ENCODE measurements at regions not wholly inside any gene's neighbourhood (a gene's known extent, or its start where the extent isn't known, plus 50 kb on each side); places are given as distances from the start of the nearest gene placed in this dataset.

- DNase-seq: no peak
These were observed 165.7 kb upstream of the DMRT1 start for GRCh38 chr9:675697-676370.

- no peak for DNase-seq
These were observed 164.6 kb upstream of the DMRT1 start for GRCh38 chr9:676780-677438.

GRCh38 chr9:677461-678097 lies 163.9 kb upstream of the DMRT1 start:
- no peak for DNase-seq

GRCh38 chr9:678897-679296 lies 162.6 kb upstream of the DMRT1 start:
- DNase-seq: no peak

GRCh38 chr9:679462-679861 lies 162.0 kb upstream of the DMRT1 start:
- DNase-seq: no peak

GRCh38 chr9:680106-680505 lies 161.4 kb upstream of the DMRT1 start:
- no peak for DNase-seq

- no peak for DNase-seq
These were observed 158.6 kb upstream of the DMRT1 start for GRCh38 chr9:682633-683508.

GRCh38 chr9:683509-684021 lies 157.9 kb upstream of the DMRT1 start:
- DNase-seq: no peak

- no peak for DNase-seq
These were observed 157.2 kb upstream of the DMRT1 start for GRCh38 chr9:684054-684890.

- DNase-seq: no peak
These were observed 156.6 kb upstream of the DMRT1 start for GRCh38 chr9:684941-685340.

- no peak for DNase-seq
These were observed 155.1 kb upstream of the DMRT1 start for GRCh38 chr9:686321-686813.

GRCh38 chr9:687034-687785 lies 154.3 kb upstream of the DMRT1 start:
- DNase-seq: no peak

GRCh38 chr9:687994-688393 lies 153.5 kb upstream of the DMRT1 start:
- no peak for DNase-seq

- DNase-seq: no peak
These were observed 150.9 kb upstream of the DMRT1 start for GRCh38 chr9:690517-691111.

GRCh38 chr9:691825-692400 lies 149.6 kb upstream of the DMRT1 start:
- DNase-seq: no peak

- no peak for DNase-seq
These were observed 148.8 kb upstream of the DMRT1 start for GRCh38 chr9:692636-693129.

- no peak for DNase-seq
These were observed 148.1 kb upstream of the DMRT1 start for GRCh38 chr9:693201-694091.

GRCh38 chr9:694092-694402 lies 147.4 kb upstream of the DMRT1 start:
- no peak for DNase-seq

- DNase-seq: no peak
These were observed 146.9 kb upstream of the DMRT1 start for GRCh38 chr9:694403-695154.
